Nephron (organoid): ENCODE measurements at regions not wholly inside any gene's neighbourhood (a gene's known extent, or its start where the extent isn't known, plus 50 kb on each side); places are given as distances from the start of the nearest gene placed in this dataset.

Source experiments
- H3K27ac Mint-ChIP-seq, 3 experiments: 2 replicates each; pipeline ENCODE4 v1.8.0; 2020; ENCODE audit warnings: mixed read lengths in 3 of 3, mild to moderate bottlenecking in 2 of 3, moderate library complexity in 1 of 3
- H3K27me3 Mint-ChIP-seq: 2 replicates; pipeline ENCODE4 v1.8.0; 2021; ENCODE audit warnings: low read depth, mild to moderate bottlenecking, moderate library complexity, mixed read lengths
- H3K36me3 Mint-ChIP-seq: 2 replicates; pipeline ENCODE4 v1.8.0; 2020; ENCODE audit warnings: low read depth, mixed read lengths
- H3K4me1 Mint-ChIP-seq: 2 replicates; pipeline ENCODE4 v1.8.0; 2020; ENCODE audit warnings: mixed read lengths
- H3K4me3 Mint-ChIP-seq, 3 experiments: 2 replicates each; pipeline ENCODE4 v1.8.0; 2020; ENCODE audit warnings: mild to moderate bottlenecking in 3 of 3, mixed read lengths in 3 of 3, moderate library complexity in 2 of 3
- H3K9me3 Mint-ChIP-seq: 2 replicates; pipeline ENCODE4 v1.8.0; 2020; ENCODE audit warnings: mixed read lengths
- CTCF ChIP-seq, 3 experiments: fragments of 200-600 bp; sonication (generic); IDR thresholded peaks; one replicate each; pipeline ENCODE4 v1.5.0; 2021; ENCODE audit warnings: antibody characterized with exemption in 3 of 3; ENCODE audit not compliant: unreplicated experiment in 3 of 3

GRCh38 chr13:40878823-40879222, 89.4 kb downstream of the SLC25A15 start:
- peaks cover 61% of the 10 kb centered on the region for H3K9me3 Mint-ChIP-seq
- peaks cover 85% of the 10 kb centered on the region for H3K36me3 Mint-ChIP-seq
- H3K27ac Mint-ChIP-seq, result no peak overlapping the region
- H3K4me1 Mint-ChIP-seq, result no peaks in the 10 kb centered on the region
- TF ChIP-seq CTCF (IDR thresholded peaks at IDR 0.05; ENCODE audit: unreplicated experiment in 3 of 3), result no peak
- no peak overlapping the region for H3K4me3 Mint-ChIP-seq
- H3K27me3 Mint-ChIP-seq, result no peaks in the 10 kb centered on the region
